Right lobe of liver (tissue), 6 donors: ENCODE measurements at regions not wholly inside any gene's neighbourhood (a gene's known extent, or its start where the extent isn't known, plus 50 kb on each side); places are given as distances from the start of the nearest gene placed in this dataset.
A peak's percentile ranks its signal among the peaks of the same experiment; 100 is the strongest.

Experiments
- ATAC-seq, 4 donors: fragments of 200-7000 bp; cut with Tn5 transposase; one replicate each; pipeline ENCODE4 v1.9.1; 2020; ENCODE audit warnings: mild to moderate bottlenecking in 4 of 4, moderate library complexity in 4 of 4
- DNase-seq, 3 donors: peaks; one replicate each; pipeline ENCODE4 v3.0.0-alpha.2; 2020
- H3K27ac ChIP-seq, 3 donors: fragments of 200-600 bp; one replicate each; pipeline ENCODE4 v1.8.0; 2022
- H3K27me3 ChIP-seq, 2 donors: fragments of 200-600 bp; one replicate each; pipeline ENCODE4 v1.8.0; 2022
- H3K36me3 ChIP-seq, 4 donors: fragments of 200-600 bp; sonication (generic) in 1 of 4; one replicate each; pipeline versions ENCODE4 v1.5.1 to v1.8.0; 2017 to 2022; ENCODE audit warnings: control low read depth in 1 of 4
- H3K4me1 ChIP-seq, 4 donors: fragments of 200-600 bp; sonication (generic) in 1 of 4; one replicate each; pipeline versions ENCODE4 v1.5.1 to v1.8.0; 2017 to 2022; ENCODE audit warnings: control low read depth in 1 of 4
- H3K4me3 ChIP-seq, 3 donors: fragments of 200-600 bp; one replicate each; pipeline ENCODE4 v1.8.0; 2022
- H3K9me3 ChIP-seq, 4 donors: fragments of 200-600 bp; sonication (generic) in 1 of 4; one replicate each; pipeline versions ENCODE4 v1.5.1 to v1.8.0; 2017 to 2022; ENCODE audit warnings: control low read depth in 1 of 4
- POLR2A ChIP-seq: fragments of 450-650 bp; IDR thresholded peaks from one replicate; pipeline ENCODE4 v1.6.1; 2017; ENCODE audit warnings: antibody characterized with exemption, mild to moderate bottlenecking
- WGBS: methylation state at CpG from one replicate; pipeline ENCODE4 v1.1.6; 2018; ENCODE audit warnings: low coverage, low lambda C conversion rate; ENCODE audit not compliant: insufficient coverage; ENCODE audit errors: missing lambda C conversion rate; 5-methylcytosine and 5-hydroxymethylcytosine counted together
- intact Hi-C, 2 donors: fragments of 100-400 bp; cut with DNase I; formaldehyde crosslinking; loops; one replicate each; pipeline versions ENCODE4 v1.11.2 to v1.14.1; 2022
- TF ChIP-seq, protein P1 (sequence below), 4 donors: fragments of 200-600 bp in 3 of 4; fragments of 450-650 bp in 1 of 4; IDR thresholded peaks; one replicate each; pipeline versions ENCODE4 v1.5.1 to v1.8.0; 2016 to 2022; ENCODE audit warnings: antibody characterized with exemption in 4 of 4, mild to moderate bottlenecking in 2 of 4
- donor health status: DM: no; HTN: yes; CAD: no.
- donor health status: DM: no; HTN: no; CAD: no.
- donor health status: DM: no; HTN: no; CAD: no.
- donor health status: DM: no; HTN: yes; CAD: no.
- donor health status: DM: no; HTN: yes; CAD: no.

DNA sequence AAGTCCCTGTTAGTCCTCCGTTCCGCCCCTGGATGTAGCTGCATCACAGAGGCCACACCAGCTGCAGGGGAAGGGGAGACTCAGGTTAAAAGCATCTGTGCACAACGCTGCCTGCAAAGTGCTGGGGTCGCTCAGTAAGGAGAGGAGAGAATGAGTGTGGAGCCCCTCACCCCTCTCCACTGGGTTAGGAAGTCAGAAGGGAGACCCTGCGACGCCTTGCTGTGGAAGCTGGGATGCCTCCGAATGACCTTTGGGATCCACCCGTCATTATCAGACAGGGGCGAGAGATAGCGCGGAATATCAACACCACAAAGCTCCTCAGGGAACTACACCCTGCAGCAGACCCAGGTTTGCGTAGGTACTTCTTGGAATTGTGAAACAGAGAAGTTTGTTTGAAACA lies 167.7 kb upstream of the SHH start:
- no peak overlapping the region for H3K27ac ChIP-seq
- 43% methylated on average over 11 of the region's 12 CpGs for WGBS
- no peak overlapping the region for H3K4me3 ChIP-seq
- ATAC-seq: no peak
- no peak for TF ChIP-seq POLR2A
- TF ChIP-seq, protein P1, sequence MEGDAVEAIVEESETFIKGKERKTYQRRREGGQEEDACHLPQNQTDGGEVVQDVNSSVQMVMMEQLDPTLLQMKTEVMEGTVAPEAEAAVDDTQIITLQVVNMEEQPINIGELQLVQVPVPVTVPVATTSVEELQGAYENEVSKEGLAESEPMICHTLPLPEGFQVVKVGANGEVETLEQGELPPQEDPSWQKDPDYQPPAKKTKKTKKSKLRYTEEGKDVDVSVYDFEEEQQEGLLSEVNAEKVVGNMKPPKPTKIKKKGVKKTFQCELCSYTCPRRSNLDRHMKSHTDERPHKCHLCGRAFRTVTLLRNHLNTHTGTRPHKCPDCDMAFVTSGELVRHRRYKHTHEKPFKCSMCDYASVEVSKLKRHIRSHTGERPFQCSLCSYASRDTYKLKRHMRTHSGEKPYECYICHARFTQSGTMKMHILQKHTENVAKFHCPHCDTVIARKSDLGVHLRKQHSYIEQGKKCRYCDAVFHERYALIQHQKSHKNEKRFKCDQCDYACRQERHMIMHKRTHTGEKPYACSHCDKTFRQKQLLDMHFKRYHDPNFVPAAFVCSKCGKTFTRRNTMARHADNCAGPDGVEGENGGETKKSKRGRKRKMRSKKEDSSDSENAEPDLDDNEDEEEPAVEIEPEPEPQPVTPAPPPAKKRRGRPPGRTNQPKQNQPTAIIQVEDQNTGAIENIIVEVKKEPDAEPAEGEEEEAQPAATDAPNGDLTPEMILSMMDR (IDR thresholded peaks at IDR 0.05): no peak
- intact Hi-C loops: no loop called here
- H3K27me3 ChIP-seq: no peaks in the 10 kb centered on the region
- DNase-seq: peak in 2 of 3 donors; percentile 7 to 30
- no peaks in the 10 kb centered on the region for H3K9me3 ChIP-seq
- H3K36me3 ChIP-seq: no peaks in the 10 kb centered on the region
- no peaks in the 10 kb centered on the region for H3K4me1 ChIP-seq

- TF ChIP-seq, protein P1 (IDR thresholded peaks at IDR 0.05): no peak
- no peak for TF ChIP-seq POLR2A
- H3K27me3 ChIP-seq: no peaks in the 10 kb centered on the region
- no peaks in the 10 kb centered on the region for H3K9me3 ChIP-seq
- no peak overlapping the region for H3K4me3 ChIP-seq
- no peak overlapping the region for H3K27ac ChIP-seq
- intact Hi-C loops: no loop called here
- 56% methylated on average over 4 of the region's 4 CpGs for WGBS
- ATAC-seq (no peak), DNase-seq (peak in 1 of 3 donors; percentile 33)
- H3K36me3 ChIP-seq: no peaks in the 10 kb centered on the region
- no peaks in the 10 kb centered on the region for H3K4me1 ChIP-seq
These were observed 167.3 kb upstream of the SHH start for GRCh38 chr7:155979566-155979965.

- no peak overlapping the region for H3K27ac ChIP-seq
- ATAC-seq (no peak), DNase-seq (peak in 2 of 3 donors; percentile 11 to 23)
- no peaks in the 10 kb centered on the region for H3K9me3 ChIP-seq
- H3K36me3 ChIP-seq: no peaks in the 10 kb centered on the region
- WGBS: 48% methylated on average over 4 of the region's 7 CpGs
- intact Hi-C loops: no loop called here
- H3K4me3 ChIP-seq: no peak overlapping the region
- no peaks in the 10 kb centered on the region for H3K4me1 ChIP-seq
- no peak for TF ChIP-seq POLR2A
- TF ChIP-seq, protein P1 (IDR thresholded peaks at IDR 0.05): no peak
- H3K27me3 ChIP-seq: no peaks in the 10 kb centered on the region
These were observed 163.2 kb upstream of the SHH start for GRCh38 chr7:155975490-155975889.

GRCh38 chr7:155974186-155974897 lies 162.1 kb upstream of the SHH start:
- TF ChIP-seq, protein P1 (IDR thresholded peaks at IDR 0.05): no peak
- TF ChIP-seq POLR2A: no peak
- no peak overlapping the region for H3K4me3 ChIP-seq
- intact Hi-C loops: no loop called here
- DNase-seq (peak in 1 of 3 donors; percentile 22), ATAC-seq (no peak)
- 45% methylated on average over 7 of the region's 11 CpGs for WGBS
- H3K36me3 ChIP-seq: no peaks in the 10 kb centered on the region
- no peaks in the 10 kb centered on the region for H3K27me3 ChIP-seq
- H3K4me1 ChIP-seq: no peaks in the 10 kb centered on the region
- H3K9me3 ChIP-seq: no peaks in the 10 kb centered on the region
- no peak overlapping the region for H3K27ac ChIP-seq
